ENCODE measurements at regions not wholly inside any gene's neighbourhood (a gene's known extent, or its start where the extent isn't known, plus 50 kb on each side); places are given as distances from the start of the nearest gene placed in this dataset.

DNA sequence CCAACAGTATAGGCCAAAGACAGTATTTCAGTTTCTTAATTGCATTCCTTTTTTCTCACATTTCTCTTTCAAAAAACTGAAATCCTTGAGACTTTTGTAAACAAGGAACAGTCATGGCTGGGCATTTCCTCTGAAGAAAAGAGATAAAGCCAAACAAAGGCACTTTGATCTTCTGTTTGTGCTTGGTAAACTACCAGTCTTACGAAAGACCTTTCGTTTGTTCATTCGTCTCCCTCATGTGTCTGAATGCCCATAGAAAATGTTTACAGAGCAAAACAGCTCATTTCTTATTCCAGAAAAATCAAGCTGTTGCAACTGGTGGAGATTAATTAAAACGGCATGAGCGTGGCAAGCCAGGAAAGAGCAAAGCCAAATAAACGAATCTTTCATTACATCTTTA is 178.0 kb downstream of the GASK1B start:
- no peaks in the 10 kb centered on the region for H3K27me3 ChIP-seq
- H3K27ac ChIP-seq, result no peak overlapping the region
- peaks cover 0 to 22% (median 12%) of the 10 kb centered on the region in 4 donors for H3K4me1 ChIP-seq
- intact Hi-C loops (cut with DNase I), result loop anchor here (5.0 kb wide), 1 partner anchor 632 kb away; no protein-coding TSS in a partner anchor
- TF ChIP-seq, protein P1, sequence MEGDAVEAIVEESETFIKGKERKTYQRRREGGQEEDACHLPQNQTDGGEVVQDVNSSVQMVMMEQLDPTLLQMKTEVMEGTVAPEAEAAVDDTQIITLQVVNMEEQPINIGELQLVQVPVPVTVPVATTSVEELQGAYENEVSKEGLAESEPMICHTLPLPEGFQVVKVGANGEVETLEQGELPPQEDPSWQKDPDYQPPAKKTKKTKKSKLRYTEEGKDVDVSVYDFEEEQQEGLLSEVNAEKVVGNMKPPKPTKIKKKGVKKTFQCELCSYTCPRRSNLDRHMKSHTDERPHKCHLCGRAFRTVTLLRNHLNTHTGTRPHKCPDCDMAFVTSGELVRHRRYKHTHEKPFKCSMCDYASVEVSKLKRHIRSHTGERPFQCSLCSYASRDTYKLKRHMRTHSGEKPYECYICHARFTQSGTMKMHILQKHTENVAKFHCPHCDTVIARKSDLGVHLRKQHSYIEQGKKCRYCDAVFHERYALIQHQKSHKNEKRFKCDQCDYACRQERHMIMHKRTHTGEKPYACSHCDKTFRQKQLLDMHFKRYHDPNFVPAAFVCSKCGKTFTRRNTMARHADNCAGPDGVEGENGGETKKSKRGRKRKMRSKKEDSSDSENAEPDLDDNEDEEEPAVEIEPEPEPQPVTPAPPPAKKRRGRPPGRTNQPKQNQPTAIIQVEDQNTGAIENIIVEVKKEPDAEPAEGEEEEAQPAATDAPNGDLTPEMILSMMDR (IDR thresholded peaks at IDR 0.05), result no peak
- no peak for TF ChIP-seq EP300 (IDR thresholded peaks at IDR 0.05)
- no peak for TF ChIP-seq POLR2A (IDR thresholded peaks at IDR 0.05)
- TF ChIP-seq POLR2AphosphoS5 (IDR thresholded peaks at IDR 0.05), result no peak
- H3K4me3 ChIP-seq, result no peak overlapping the region
- no peak for DNase-seq
- no peaks in the 10 kb centered on the region for H3K36me3 ChIP-seq
- H3K9me3 ChIP-seq, result no peaks in the 10 kb centered on the region
- WGBS, 2 donors, result 10 to 58% methylated on average over 6 of the region's 6 CpGs

DNA sequence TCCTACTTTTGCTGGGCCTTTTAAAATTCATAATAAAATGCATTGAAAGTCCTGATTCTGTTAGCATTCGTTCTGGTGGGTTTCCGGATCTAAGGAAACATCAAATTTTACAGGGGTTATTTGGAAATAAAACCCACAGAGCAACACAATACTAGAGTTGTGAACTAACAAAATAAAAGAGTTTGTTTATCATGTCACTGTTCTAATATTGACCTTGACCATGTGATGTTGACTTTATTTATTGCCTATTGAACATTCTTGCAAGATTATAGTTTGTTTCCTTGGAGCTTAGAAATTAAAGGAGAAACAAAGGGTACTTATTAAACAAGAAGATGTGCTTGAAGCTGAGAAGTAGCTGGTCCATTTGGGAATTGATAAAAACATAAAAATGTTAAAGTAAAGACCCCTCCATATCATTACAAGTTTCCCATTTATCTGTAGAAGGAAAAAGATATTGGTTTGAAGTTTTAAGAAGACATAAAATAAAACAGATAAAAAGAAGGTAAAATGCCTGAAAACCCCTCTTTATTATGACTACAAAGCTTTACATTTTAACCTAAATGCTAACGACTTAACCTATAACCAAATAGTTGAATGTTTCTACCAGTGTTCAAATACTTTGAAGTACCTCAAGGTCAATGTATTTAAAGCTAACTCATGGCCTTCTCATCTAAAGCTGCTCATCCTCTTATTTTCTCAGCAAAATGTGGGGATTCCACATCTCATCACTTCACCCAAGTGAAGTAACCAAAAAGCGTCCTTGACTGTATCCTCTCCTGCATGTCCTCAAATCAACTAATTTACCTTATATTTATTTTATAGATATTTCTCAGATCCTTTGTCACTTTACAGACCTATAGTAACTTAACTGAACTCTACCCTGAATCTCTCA is 179.6 kb downstream of the GASK1B start:
- Histone ChIP-seq H3K27ac (peak overlapping the region; percentile 18 to 68 (median 62)), H3K36me3 (no peaks in the 10 kb centered on the region), H3K4me3 (no peak overlapping the region), H3K27me3 (no peaks in the 10 kb centered on the region), H3K4me1 (peaks cover 0 to 22% (median 12%) of the 10 kb centered on the region in 4 donors), H3K9me3 (no peaks in the 10 kb centered on the region)
- TF ChIP-seq POLR2A (IDR thresholded peaks at IDR 0.05) (no peak), POLR2AphosphoS5 (IDR thresholded peaks at IDR 0.05) (no peak), EP300 (IDR thresholded peaks at IDR 0.05) (no peak)
- TF ChIP-seq, protein P1 (IDR thresholded peaks at IDR 0.05), result no peak
- DNase-seq, result no peak
- WGBS, 2 donors, result 41 to 69% methylated on average over 4 of the region's 4 CpGs
- intact Hi-C loops (cut with DNase I), result loop anchor here (1.0 to 5.0 kb wide), 3 partner anchors 180 to 634 kb away; partner anchors contain the start of gene GASK1B

DNA sequence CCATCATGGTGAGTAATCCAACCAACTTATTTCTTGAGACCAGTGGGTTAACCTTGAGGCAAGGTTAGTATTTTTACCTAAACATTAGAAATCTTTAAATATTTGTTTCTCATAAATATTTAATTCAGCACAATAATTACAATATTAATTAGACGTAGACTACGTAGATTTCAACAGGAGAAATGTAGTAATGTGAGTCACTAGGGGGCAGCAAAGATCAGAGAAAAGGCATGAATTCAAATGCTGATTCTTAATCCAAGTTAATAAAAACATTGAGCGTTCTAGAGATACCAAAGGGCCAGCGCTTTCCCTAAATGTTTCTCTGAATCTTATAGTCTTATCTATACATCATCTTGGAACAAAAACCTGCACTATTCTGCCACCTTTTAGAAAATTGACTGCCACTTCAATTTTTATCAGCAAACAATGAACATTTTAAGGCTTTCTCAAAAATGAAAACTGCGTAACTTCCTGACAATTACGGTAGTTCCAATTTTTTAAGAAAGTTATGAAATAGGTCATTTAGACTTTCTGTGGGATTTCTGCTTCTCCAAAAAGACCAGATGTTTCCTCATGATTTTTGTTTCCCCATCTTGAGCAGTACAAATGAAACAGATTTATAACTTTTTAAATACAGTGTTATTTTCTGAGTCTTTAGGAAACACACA is 180.7 kb downstream of the GASK1B start:
- WGBS, 2 donors, result 10% methylated on average over 6 of the region's 6 CpGs
- Histone ChIP-seq H3K9me3 (no peaks in the 10 kb centered on the region), H3K27ac (peak overlapping the region; percentile 18 to 68 (median 62)), H3K4me3 (peak overlapping the region; percentile 12 to 40 (median 24)), H3K4me1 (peaks cover 0 to 18% (median 12%) of the 10 kb centered on the region in 4 donors), H3K36me3 (no peaks in the 10 kb centered on the region), H3K27me3 (no peaks in the 10 kb centered on the region)
- DNase-seq, result no peak
- intact Hi-C loops (cut with DNase I), result loop anchor here (1.0 to 5.0 kb wide), 3 partner anchors 181 to 635 kb away; partner anchors contain the start of gene GASK1B
- TF ChIP-seq POLR2AphosphoS5 (IDR thresholded peaks at IDR 0.05) (peak in 3 of 4 donors; percentile 16 to 34 (median 31)), POLR2A (IDR thresholded peaks at IDR 0.05) (no peak), EP300 (IDR thresholded peaks at IDR 0.05) (peak in 2 of 4 donors; percentile 17 to 52)
- TF ChIP-seq, protein P1 (IDR thresholded peaks at IDR 0.05), result peak; percentile 65 to 70 (median 66)

DNA sequence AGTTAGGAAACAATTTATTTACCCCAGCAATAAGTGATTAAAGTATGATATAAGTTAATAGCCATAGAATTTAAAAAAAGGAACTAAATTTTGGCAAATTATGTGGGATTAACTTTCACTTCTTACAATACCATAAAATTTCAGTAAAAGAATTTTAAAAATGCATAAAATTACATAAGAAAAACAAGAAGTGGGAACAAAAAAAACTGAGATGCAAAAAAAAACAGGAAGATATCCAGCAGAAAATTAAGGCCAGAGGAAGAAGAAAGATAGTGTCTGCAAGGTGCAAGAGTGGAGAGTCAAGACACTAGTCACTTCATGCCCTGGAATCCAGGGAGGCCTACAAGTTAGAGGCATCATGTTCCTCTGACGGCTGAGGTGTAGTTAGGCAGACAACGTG is 184.2 kb downstream of the GASK1B start:
- no peak for TF ChIP-seq EP300 (IDR thresholded peaks at IDR 0.05)
- TF ChIP-seq POLR2AphosphoS5 (IDR thresholded peaks at IDR 0.05), result no peak
- TF ChIP-seq, protein P1 (IDR thresholded peaks at IDR 0.05), result no peak
- TF ChIP-seq POLR2A (IDR thresholded peaks at IDR 0.05), result no peak
- no peaks in the 10 kb centered on the region for H3K9me3 ChIP-seq
- H3K27ac ChIP-seq, result no peak overlapping the region
- H3K4me1 ChIP-seq, result peaks cover 0 to 5% (median 2%) of the 10 kb centered on the region in 4 donors
- H3K36me3 ChIP-seq, result no peaks in the 10 kb centered on the region
- no peak overlapping the region for H3K4me3 ChIP-seq
- DNase-seq, result no peak
- H3K27me3 ChIP-seq, result no peaks in the 10 kb centered on the region
- intact Hi-C loops (cut with DNase I), result loop anchor here (2.0 kb wide), 1 partner anchor 260 kb away; no protein-coding TSS in a partner anchor
- 85 to 88% methylated on average over 2 of the region's 2 CpGs for WGBS, 2 donors

Data from sigmoid colon (tissue), 6 donors.